DMS114 treated with DMSO at 0.1 percent for 48 hours (cell line): ENCODE measurements at regions not wholly inside any gene's neighbourhood (a gene's known extent, or its start where the extent isn't known, plus 50 kb on each side); places are given as distances from the start of the nearest gene placed in this dataset.
"Not testable (repeated sequence)": the region's sequence is repeated elsewhere in the genome, so short reads cannot be mapped to it uniquely, and the experiment has no call there.

Experiments
- DNase-seq: peaks from one replicate; lab custom pipeline; 2025; ENCODE audit not compliant: unreplicated experiment; lab: John Stamatoyannopoulos, UW

DNA sequence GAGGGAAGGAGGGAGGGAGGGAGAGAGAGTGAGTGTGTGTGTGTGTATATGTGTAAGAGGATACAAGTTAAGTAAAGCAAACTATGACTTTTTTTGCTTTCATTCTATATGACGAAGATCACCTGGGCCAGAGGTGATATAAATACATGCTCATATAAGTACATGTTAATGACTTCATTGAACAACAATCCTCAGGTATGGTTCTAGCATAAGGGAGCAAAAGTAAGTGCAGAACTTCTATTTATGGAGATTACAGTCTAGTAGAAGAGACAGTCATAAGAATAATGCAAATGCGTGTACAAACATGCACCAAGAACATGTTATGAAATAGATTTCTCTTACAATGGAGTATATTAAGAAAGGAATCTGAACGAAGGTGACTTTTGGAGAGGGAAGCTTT lies 1804.0 kb downstream of the MAT2B start:
- no peak for DNase-seq

DNA sequence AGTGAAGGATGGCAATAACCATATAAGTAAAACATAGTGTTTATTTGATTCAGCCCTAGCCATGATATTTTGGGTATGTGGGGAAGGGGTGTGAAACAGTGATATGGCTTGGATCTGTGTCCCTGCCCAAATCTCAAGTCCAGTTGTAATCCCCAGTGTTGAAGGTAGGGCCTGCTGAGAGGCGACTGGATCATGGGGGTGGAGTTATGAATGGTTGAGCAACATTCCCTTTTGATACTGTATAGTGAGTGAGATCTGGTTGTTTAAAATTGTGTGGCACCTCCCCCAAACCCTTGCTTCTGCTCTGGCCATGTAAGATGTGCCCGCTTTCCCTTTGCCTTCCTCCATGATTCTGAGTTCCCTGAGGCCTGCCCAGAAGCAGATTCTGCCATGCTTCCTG lies 1804.6 kb downstream of the MAT2B start:
- DNase-seq, result no peak

DNA sequence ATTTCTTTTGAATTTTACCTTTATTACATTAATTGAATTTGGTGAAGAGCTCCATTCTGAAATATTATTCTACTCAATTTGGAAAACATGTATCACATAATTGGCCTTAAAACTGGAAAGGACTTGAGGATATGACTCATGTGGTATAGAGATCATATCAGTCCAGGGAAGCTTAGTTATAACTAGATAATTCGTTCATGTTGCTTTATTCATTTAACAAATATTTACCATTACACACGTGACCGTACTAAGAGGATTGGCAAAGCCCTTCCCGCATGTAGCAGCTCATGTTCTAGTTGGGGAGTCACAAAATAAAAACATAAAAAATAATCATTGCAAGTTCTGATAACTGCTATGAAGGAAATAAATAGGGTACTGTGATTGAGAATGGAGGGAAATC lies 1816.5 kb downstream of the MAT2B start:
- DNase-seq, result no peak

- DNase-seq, result no peak
These were observed 1819.8 kb downstream of the MAT2B start for GRCh38 chr5:165325221-165325620.

- DNase-seq, result no peak
These were observed 1822.2 kb downstream of the MAT2B start for GRCh38 chr5:165327631-165328030.

DNA sequence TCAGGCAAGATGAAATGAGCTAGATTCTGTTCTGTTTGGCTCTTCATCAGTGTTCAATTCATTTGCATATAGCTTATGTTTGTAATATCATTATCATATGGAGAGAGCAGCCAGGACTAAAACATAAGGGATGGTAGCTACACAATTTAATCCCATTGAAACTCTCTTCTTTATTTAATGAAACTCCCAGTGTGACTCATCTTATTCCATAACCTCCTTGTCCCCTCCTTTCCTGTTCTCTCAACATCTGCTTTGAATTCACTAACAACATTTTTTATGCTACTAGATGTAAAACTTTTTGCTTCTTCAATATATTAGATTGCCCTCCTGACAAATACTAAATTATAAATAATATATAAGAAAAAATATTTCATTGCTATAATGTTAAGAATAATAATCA lies 1823.4 kb downstream of the MAT2B start:
- no peak for DNase-seq

- no peak for DNase-seq
These were observed 1828.2 kb downstream of the MAT2B start for GRCh38 chr5:165333623-165334022.

GRCh38 chr5:165334201-165334600 lies 1828.8 kb downstream of the MAT2B start:
- no peak for DNase-seq

DNA sequence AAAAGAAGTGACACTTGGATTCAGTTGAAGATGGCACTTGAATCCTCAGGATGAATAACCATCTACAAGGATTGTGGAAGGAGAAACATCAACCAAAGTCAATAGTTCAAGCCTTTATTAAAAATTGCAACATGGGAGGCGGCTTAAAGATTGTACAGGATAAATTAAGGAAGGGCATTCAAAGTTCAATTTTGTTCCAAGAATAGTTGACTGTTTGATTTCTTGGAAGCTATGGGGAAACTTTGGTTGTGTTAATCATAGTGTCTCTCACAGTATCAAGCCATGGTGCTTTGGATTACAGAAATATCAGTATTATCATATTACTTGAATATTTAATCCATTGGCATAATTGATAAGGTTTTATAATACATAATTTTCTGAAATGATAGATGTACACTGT lies 1844.3 kb downstream of the MAT2B start:
- DNase-seq, result no peak

GRCh38 chr5:165351342-165351741 lies 1845.9 kb downstream of the MAT2B start:
- no peak for DNase-seq

DNA sequence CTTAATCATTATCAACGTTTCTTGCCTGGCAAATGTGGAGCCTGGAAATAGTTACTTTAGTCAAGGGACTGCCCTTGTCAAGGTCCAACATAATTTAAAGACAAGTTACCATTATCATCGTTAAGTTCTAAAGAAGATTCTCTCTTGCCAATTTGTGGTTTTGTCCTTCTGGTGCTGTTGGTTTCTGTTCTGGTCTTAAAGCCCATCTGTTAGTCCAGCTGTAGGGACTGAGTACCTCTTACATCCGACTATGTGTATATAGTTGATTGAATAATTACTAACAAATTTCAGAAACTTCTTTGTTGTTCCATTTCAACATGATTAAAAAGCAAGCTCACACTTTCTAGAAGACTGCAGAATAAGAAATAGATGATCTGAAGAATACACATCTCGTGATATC lies 1854.9 kb downstream of the MAT2B start:
- DNase-seq, result no peak

DNA sequence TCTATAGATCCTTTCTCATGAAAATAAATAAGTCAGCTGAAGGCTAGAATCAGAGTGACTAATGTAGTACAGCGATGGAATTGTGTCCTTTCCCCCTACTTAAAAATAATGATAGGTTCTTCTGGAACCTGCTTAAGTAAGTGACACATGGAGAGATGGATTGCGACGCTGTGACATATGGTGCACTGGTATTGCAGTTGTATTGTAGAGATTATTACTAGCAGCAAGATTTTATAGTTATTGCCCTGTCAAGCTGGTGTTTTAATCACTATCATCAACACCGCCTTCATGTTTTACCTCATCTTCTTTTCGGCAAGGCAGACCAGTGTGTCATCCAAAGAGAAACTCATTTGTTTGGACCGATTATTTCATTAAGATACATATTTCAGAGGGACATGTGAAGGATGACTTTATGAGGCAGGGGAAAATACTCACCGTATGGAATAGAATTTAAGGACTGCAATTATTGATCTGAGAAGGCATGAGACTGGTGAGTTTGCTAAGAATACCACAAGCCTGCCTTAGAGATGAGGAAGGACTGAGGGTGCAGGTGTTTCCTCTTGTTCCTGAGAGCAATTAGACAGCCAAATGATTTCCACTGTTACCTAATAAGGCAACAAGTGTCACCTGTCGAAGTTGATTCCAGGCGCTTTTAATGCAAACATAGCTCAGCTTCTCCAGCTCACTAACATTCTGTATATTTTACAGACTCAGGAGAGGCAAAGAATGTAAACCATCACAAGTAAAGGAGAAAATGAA lies 1855.5 kb downstream of the MAT2B start:
- DNase-seq, result no peak

GRCh38 chr5:165370233-165370632 lies 1864.8 kb downstream of the MAT2B start:
- DNase-seq, result no peak

DNA sequence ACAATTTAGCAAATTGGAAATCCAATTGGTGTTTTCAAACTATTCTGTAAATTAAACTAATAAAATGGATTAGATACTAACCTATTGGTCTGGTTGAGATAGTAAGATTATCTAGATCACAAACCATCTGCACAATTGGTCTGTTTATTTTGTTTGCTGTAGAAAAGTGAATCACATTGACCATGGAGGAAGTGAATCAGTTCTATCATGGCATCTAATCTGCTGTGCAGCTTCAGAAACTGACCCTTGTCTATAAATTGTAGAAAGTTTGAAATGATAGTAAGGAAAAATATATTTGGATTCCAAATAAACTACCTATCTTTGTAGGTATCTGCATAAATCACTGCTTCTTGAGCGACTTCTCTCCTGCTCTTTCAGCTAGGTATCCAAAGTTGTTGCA lies 1865.4 kb downstream of the MAT2B start:
- DNase-seq, result no peak

DNA sequence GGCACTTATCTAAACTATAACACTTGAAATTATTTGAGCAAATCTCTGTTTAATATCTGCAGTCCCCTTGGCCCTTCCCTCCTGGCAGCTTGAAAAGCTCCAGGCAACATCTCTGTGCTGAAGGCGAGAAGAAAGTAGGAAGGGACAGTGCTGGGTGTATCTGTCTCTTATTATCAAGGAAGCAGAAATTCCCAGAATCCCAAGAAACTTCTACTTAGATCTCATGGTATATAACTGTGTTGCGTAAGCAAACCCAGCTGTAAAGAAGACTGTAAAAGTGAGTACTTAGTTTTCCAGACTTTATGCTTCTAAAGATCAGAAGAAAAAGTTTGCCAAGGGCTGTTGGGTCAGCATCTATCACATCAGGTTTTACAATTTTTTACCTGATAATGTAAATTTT lies 1869.8 kb downstream of the MAT2B start:
- no peak for DNase-seq

GRCh38 chr5:165393839-165394238 lies 1888.4 kb downstream of the MAT2B start:
- DNase-seq, result no peak

- DNase-seq, result no peak
These were observed 1892.1 kb downstream of the MAT2B start for GRCh38 chr5:165397516-165397915.

DNA sequence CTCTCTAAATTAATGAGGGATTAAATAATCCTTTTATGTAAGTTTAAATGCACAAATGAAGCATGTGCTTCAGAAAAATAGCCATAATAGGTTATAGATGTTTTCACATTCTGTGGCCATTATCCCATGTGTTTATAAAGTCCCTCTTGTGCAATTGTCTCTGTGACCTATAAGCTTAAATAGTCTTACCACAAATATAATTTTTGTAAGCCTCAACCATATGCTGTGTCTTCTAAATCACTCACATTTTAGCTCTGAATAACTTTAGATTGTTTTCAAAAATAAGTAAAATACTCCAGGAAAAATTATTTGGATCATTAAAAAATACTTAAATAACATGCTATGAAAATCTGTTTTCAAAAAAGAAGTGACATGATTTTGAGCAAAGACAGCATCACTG lies 1894.7 kb downstream of the MAT2B start:
- no peak for DNase-seq

DNA sequence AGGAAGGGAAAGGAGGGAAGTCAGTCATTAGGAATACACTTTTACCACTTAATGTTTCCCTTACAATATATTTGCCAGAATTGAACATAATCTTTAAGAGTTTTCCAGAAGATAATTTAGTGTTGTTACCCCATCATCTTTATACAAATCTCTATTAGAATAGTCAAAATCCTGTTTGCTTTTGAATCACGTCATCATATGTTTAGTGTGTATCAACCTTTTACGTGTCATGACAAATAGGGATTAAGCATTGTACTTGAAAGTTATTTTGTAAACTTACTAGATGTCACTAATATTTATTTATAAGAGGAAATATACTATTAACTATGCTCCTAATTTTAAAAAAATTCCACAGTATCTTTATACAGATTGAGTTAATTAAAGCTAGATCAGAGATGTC lies 1899.5 kb downstream of the MAT2B start:
- DNase-seq, result no peak

GRCh38 chr5:165405340-165405739 lies 1899.9 kb downstream of the MAT2B start:
- DNase-seq, result no peak

- no peak for DNase-seq
These were observed 1901.9 kb downstream of the MAT2B start for GRCh38 chr5:165407352-165407751.

DNA sequence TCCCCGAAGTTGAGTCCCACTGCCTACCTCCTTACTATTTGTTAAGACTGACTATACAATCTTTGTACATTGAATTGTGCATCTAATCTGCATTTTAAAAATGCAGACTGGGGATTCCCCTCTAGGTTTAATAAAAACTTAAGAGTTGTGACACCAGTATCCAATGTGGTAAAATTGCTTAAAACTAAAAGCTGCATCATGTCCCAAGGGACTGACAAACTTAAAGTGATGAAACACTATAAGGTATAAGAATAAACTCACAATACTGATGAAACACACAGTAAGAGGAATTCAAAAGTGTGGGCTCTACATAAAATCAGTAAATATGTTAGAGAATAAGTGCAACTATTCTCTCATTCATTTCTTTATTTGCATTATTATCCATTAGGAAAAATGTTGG lies 1905.1 kb downstream of the MAT2B start:
- no peak for DNase-seq

DNA sequence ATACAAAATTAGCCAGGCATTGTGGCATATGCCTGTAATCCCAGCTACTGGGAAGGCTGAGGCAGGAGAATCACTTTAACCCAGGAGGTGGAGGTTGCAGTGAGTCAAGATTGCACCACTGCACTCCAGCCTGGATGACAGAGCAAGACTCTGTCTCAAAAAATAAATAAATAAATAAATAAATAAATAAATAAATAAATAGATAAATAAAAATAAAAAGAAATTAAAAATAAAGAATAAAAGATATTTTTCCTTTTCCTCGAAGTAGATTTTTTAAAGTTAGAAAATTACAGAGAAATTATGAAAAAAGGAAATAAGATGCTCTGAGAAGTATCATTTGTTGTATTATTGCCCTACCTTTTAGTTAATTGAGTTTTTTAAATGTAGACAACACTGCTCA lies 1906.1 kb downstream of the MAT2B start:
- DNase-seq, result not testable (repeated sequence)
